Limb (tissue), 2 donors: ENCODE measurements at regions not wholly inside any gene's neighbourhood (a gene's known extent, or its start where the extent isn't known, plus 50 kb on each side); places are given as distances from the start of the nearest gene placed in this dataset.

ENCODE experiments used
- DNase-seq, 2 donors: peaks; one replicate each; pipeline ENCODE4 v3.0.0-alpha.2; 2016; ENCODE audit errors: extremely low spot score in 2 of 2

DNA sequence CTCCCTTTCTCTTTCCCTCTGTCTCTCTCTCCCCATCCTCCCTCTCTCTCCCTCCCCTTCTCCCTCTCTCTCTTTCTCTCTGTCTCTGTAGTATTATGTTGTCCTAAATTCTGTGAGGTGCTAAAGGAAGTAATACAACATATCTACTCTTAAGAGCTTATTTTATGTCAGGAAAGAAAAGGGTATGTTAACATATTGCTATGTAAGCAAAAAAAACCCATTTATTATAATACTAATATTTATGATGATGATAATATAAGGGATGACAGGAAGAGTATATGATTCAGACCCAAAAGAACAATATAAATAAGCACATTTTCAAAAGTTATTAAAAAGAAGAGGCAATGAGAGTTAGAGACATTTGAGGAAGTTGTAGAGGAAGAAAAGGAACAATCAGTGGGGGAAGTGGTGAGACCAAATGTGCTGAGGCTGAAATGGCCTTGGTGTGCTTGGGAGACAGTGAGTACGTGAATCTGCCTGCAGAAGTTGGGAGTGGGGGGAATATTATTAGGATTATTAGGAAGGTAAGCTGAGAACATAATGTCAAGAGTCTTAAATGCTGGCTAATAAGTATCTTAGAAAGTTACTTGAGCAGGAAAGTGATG lies 303.6 kb upstream of the FERMT1 start:
- no peak for DNase-seq

GRCh38 chr20:6421321-6422248 lies 298.8 kb upstream of the FERMT1 start:
- no peak for DNase-seq

DNA sequence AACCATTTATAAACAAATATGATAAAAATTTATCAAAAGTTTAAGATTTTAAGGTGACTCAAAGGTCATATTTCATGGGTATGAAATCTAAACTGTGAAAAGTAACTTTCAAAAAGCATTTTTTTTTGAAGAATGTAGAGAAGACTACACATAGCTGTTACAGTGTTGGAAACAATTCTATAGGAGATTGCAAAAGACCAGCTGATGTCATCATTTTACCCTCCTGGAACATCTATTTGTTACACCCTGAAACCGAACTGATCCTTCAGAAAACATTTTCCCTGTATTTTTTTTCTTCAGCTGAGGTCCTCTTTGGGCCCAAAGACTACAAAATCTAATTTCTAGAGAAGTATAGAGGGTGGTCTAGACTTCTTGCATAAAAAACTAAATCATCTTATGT lies 297.5 kb upstream of the FERMT1 start:
- DNase-seq: no peak

- no peak for DNase-seq
Observed at GRCh38 chr20:6418732-6419131, 295.9 kb upstream of the FERMT1 start.

GRCh38 chr20:6416371-6416770 lies 293.5 kb upstream of the FERMT1 start:
- no peak for DNase-seq

GRCh38 chr20:6411651-6412050 lies 288.8 kb upstream of the FERMT1 start:
- DNase-seq: no peak

DNA sequence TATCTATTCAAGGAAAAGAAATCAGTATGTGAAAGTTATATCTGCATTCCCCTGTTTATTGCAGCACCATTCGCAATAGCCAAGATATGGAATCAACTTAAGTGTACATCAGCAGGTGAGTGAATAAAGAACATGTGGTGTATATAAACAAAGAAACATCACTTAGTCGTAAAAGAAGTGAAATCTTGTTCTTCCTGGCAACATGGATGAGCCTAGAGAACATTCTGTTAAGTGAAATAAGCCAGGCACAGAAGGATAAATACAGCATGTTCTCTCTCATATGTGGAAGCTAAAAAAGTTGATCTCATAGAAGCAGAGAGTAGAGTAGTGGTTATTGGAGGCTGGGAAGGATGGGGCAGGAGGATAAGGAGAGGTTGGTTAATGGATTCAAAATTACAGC lies 287.9 kb upstream of the FERMT1 start:
- DNase-seq: no peak

- DNase-seq: no peak
Observed at GRCh38 chr20:6407163-6407562, 284.3 kb upstream of the FERMT1 start.

- DNase-seq: no peak
Observed at GRCh38 chr20:6401893-6402557, 279.2 kb upstream of the FERMT1 start.

GRCh38 chr20:6397115-6397514 lies 274.3 kb upstream of the FERMT1 start:
- DNase-seq: no peak

- DNase-seq: no peak
Observed at GRCh38 chr20:6395695-6396094, 272.9 kb upstream of the FERMT1 start.

- no peak for DNase-seq
Observed at GRCh38 chr20:6388671-6389197, 265.9 kb upstream of the FERMT1 start.

DNA sequence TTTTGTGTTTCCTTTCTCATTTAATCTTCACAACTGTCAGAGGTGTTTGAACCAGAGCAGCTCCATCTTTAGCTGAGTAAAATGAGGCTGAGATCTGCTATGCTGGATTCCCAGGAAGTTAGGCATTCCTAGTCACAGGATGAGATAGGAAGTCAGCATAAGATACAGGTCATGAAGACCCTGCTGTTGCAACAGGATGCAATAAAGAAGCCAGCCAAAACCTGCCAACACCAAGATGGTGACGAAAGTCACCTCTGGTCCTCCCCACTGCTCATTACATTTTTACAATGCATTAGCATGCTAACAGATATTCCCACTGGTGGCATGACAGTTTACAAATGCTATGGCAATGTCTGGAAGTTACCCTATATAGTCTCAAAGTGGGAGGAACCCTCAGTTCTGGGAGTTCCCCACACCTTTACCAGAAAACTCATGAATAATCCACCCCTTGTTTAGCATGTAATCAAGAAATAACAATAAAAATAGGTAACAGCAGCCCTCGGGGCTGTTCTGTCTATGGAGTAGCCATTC lies 262.2 kb upstream of the FERMT1 start:
- DNase-seq: no peak

GRCh38 chr20:6384380-6384779 lies 261.6 kb upstream of the FERMT1 start:
- DNase-seq: no peak

GRCh38 chr20:6381887-6382286 lies 259.1 kb upstream of the FERMT1 start:
- no peak for DNase-seq

DNA sequence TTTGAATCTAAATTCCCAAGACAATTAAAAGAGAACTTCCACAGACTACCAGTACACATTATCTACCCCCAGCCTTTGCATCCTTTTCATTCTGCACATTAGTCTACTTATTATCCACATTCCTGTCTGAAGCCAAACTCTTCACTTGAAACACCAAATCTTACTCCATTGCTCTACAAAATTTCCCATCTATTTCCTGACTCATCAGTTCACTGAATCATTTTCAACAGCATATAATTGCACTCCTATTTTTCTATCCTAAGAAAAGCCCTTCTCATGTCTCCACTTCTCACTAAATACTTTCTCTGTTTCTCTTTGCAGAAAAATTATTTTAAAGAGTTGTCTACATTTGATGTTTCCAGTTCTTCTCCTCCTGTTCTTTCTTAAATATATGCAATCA lies 239.4 kb upstream of the FERMT1 start:
- DNase-seq: no peak

DNA sequence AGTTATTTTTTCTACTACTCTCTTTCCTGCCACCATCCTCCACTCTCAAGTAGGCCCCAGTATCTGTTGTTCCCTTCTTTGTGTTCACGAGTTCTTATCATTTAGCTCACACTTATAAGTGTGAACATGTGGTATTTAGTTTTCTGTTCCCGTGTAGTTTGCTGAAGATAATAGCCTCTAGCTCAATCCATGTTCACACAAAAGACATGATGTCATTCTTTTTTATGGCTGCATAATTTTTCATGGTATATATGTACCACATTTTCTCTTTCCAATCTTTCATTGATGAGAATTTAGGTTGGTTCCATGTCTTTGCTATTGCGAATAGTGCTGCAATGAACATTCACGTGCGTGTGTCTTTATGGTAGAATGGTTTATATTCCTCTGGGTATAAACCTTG lies 237.9 kb upstream of the FERMT1 start:
- DNase-seq: no peak

DNA sequence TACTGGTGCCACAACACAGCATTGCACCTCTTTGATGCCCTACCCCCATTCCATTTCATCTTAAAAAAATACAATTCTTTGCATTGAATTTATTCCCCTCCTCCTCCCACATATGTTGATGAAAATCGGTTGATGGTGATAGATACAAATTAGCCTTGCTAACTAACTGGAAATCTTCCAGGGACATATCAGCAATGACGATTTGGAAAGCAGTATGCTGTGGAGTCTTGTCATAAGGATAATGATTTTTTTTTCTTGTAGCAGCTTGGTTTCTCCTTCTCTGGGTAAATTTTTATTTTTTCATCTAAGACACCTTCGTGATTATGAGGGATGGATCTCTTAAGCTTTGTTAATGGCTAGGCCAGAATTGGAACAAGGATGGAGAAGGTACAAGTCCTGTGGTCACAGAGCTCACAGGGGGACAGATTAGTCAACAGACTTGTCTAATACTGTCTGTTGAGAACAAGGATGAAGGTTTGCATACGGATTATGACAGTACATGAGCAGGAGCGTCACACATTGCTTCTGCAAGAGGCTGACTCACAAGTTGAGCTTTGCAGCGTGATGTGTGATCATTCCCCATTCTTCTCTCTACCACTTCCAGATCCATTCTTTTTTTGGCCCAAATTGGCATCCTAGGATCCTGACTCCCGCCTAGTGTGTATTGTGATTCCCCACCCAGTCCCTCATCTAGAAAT lies 233.1 kb upstream of the FERMT1 start:
- no peak for DNase-seq

DNA sequence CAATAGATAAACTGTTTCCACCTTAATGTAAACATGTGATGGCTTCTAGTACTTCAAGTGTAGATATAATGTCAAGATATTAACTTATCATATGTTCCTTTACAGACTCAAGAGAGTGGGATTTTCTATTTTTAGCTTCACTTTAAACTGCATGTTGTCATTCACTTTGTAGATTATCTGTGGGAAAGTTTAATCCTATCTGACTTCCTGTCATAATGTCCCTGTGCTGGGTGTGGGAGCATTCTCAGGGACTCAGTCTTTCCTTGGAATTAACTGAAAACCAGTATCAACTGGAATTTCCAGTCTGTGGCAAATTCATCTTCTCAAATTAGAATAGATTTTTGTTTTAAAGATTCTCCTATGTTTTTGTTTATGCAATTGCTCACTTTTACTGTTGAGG lies 226.1 kb upstream of the FERMT1 start:
- DNase-seq: no peak

DNA sequence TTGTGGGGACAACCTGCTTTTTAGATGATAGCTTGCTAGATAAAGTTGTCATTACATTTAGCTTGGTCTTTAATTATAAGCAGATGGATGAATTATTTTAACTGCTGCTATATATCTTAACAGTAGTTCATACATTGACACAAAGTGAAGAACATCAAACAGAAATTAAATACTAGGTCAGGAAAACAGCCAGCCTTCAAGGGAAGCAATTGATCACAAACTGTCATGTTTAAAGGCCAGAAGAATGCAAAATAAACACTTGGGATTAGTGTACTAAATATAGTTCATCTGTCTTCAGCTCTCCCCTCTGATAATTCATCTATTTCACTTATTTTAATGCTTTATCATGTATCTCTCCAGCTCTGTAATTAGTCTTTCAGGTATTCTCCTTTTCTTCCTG lies 225.1 kb upstream of the FERMT1 start:
- DNase-seq: no peak

- DNase-seq: no peak
Observed at GRCh38 chr20:6341491-6341890, 218.7 kb upstream of the FERMT1 start.
